OCI-LY1 (cell line): ENCODE measurements at regions not wholly inside any gene's neighbourhood (a gene's known extent, or its start where the extent isn't known, plus 50 kb on each side); places are given as distances from the start of the nearest gene placed in this dataset.
A peak's percentile ranks its signal among the peaks of the same experiment; 100 is the strongest.

Experiments
- CTCF ChIP-seq: fragments of 200-600 bp; sonication (generic), shearing (Covaris generic); IDR thresholded peaks from 2 replicates; pipeline ENCODE4 v1.5.1; 2017; ENCODE audit warnings: mild to moderate bottlenecking, antibody characterized with exemption, low read length, moderate library complexity, mixed read lengths
- EZH2 ChIP-seq: fragments of 200-600 bp; sonication (generic), shearing (Covaris generic); IDR thresholded peaks from 2 replicates; pipeline ENCODE4 v1.8.0; 2017; ENCODE audit warnings: borderline replicate concordance, mixed run types, mild to moderate bottlenecking, antibody characterized with exemption, low read length, moderate library complexity, mixed read lengths

- TF ChIP-seq CTCF = peak; percentile 13; the same call in 1 of the 2 replicates
- no peak for TF ChIP-seq EZH2
Observed at GRCh38 chr6:11912420-11912819, 99.7 kb upstream of the HIVEP1 start.
